HPDE6-E6E7 (cell line): ENCODE measurements at regions not wholly inside any gene's neighbourhood (a gene's known extent, or its start where the extent isn't known, plus 50 kb on each side); places are given as distances from the start of the nearest gene placed in this dataset.

Experiments
- DNase-seq: peaks from one replicate; pipeline ENCODE4 v3.0.0; 2011; ENCODE audit warnings: missing footprints; ENCODE audit errors: extremely low spot score

DNA sequence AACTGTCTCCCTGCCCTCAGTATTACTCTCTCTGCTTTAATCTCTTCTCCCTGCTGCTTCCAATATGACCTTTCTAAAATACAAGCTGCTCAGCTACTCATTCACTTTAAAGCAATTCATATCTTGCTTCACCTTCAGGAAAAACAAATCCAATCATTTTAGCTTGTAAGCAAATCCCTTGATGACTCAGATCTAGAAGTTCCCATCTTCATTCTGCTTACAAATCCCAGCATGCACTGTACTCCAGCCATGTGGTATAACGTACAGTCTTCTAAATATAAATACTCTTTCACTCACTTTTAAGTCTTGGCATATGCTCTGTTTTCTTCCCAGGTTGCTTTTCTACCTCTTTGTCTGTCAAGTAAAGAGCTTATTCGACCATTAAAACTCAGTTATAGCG lies 1009.1 kb upstream of the SEMA6D start:
- no peak for DNase-seq

DNA sequence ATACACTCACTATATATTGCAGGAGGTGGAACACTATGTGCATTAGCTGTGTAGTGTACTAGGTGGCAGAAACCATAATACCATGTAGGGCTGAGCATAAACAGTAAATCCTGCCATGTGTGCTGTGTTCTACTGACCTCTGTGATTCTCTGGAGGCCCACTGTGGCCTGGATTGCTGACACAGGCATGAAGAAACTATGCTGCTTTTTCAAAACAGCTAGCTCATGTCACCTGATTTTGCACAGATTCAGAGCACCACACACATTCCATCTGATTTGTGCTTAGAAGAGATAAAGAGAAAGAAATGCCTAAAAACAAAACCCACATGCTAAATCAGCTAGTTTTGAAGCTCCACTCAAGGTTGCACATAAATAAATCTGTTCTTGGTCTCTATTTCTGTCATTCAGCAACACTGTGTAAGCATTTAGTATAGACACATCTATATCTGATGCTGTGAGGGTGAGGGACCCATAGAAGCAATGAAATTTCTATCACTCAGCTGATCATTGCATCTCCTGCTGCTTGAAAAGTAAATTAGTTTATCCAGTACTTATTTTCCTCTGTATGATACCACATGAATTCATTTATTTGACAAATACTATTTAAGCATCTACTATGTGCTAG lies 1007.7 kb upstream of the SEMA6D start:
- no peak for DNase-seq

DNA sequence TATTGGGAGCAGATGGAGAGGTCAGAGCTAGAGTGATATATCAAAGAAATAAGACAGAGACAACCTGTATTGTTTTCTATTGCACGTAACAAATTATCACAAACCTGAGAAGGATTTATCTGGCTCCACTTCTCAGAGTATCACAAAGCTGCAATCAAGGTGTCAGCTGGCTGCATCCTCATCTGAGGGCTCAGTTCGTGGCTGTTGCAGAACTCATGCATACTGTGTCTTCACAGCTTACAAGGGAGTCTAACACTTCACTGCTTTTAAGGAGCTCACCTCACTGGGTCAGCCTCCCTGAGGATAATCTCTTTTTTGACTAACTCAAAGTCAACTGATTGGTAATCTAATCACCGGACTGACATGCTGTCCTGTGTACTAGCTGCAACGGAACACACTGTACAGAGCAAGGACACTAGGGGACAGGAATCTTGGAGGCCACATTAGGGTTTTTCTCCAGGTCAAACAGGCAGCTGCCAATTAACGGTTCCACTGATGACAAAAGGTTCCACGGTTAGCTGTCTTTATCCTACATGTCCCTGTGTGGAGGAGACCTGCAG lies 1006.8 kb upstream of the SEMA6D start:
- no peak for DNase-seq

DNA sequence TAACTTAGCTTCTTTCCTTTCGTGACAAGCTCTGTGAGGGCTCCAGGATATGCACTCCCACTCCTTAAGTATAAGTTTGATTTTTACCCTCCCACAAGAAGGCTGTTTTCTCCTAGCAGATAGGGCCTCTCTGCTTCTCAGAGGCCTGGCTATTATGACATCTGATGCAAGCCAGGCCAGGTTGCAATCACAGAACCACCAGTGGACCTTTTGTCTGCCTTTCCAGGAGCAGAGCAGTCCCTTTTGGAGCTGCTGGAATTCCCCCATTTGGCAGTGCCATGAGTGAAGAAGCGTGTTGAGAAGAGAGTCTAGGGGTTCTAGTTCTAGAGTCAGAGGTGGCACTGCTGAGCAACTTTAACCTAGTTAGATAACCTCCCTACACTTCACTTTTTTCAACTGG lies 1004.3 kb upstream of the SEMA6D start:
- no peak for DNase-seq

DNA sequence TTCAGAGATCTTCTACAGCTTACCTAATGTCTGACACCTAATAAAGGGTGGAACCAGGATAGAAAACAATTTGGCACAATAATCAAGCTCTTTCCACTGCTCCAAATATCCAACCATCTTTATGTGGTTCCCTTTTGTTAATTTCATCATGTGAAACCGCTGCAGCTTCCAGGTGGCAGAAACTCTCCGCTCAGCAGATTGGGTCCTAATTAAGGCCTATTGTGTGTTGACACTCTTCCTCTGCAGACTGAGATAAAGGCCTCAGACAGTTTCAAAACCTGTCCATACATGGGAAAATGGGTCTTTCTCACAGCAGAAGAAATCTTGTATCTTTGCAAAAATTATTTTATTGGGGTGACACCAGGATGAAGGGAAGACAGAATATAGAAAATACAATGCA lies 1002.4 kb upstream of the SEMA6D start:
- DNase-seq = no peak

DNA sequence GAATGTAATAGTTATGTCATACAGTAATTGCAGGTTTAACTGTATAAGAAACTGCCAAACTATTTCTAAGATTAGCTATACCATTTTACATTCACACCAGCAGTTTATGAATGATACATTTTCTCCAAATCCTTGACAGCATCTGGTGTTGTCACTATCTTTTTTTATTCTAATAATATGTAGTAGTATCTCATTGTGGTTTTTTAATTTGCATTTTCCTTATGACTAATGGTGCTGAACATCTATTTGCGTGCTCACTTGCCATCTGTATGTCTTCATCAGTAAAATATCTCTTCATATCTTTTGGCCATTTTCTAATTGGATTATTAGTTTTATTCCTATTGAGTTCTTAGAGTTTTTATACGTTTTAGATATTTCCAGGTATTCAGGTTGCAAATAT lies 994.0 kb upstream of the SEMA6D start:
- no peak for DNase-seq

DNA sequence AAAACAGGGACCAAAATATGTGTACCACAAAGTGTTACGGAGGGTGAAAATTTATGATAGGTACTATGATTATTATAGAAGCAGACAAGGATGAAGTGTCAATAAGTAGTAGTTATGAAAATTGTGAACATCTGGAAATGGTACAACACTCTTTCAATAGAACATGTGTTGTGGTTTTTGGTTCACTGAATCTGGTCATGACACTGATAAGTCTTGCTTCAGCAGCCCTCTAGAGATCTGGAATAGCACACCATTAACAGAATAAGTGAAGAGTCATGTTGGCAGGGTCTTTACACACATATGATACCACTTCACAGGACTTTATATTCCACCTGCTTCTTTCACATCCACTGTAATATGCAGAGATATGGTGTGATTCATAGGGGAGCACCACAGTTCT lies 985.2 kb upstream of the SEMA6D start:
- no peak for DNase-seq

DNA sequence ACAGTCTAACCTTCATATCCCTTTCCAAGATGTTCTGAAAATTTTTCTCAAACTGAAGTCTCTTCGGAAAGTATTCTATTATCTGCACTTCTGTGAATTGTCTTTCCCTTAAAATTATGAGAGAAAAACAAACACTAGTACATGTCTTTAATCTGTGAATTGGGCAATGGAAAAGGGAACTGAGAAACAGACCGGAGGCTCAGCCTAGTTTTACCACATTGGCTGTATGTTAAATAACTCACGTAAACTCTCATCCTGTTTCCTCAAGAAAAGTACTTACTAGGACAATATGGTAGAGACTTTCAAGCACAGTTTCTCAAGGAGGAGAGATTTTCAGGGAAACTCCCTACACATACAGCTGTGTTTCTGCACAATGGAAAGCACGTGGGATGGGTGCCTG lies 982.2 kb upstream of the SEMA6D start:
- DNase-seq = no peak

DNA sequence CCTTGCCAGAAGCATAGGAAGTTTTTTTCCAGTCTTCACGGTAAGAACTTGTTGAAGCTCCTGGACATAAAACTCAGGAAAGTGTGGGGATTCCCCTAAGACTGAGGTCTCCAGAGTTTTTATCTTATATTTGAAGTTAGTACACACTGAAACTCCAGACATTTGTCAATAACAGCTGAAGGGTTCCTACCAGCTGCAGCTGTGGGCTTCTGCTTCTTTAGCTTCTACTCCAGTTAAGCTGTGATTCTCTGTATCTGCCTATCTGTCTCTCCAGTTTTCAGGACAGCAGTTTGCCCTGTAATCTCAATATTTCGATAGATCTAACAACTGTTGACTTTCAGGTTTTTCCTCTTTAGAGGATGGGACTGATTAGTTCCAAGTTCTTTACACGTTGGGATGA lies 966.0 kb upstream of the SEMA6D start:
- DNase-seq = no peak

DNA sequence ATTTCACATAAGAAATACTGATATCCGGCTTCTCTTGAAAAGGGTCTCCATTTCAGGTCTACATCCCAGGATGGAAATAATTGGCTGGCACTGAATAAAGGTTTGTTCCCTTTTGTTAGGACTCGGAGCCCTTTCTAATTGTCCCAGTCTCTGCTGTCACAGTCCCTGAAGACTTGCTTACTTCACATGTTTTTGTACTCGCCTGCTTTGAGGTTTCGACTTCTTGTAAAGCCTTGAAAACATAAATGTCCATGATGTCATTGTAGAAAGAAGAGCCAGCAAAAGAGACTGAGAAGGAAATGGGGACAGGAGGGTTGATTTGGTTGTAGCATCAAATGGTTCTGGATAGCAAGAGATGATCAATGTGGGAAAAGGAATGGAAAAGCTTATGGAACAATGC lies 963.4 kb upstream of the SEMA6D start:
- DNase-seq = no peak

DNA sequence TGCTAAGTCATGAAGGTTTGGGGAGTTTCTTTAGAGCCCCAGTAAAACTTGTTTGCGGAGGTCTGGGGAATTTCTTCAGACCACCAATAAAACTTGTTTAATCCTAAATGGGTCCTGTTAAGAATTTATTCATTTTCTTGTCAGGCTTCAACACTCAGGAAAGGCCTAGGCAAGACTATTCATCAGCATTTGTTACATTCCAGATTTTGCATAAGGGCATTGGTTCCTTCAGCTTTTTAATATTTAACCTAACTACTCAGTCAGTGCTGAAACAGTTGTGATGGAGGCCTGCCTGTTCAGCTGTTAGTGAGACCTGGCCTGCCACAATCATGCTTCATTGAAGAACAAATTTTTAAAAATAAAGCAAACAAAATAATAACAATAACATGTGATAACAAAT lies 954.2 kb upstream of the SEMA6D start:
- DNase-seq = no peak

DNA sequence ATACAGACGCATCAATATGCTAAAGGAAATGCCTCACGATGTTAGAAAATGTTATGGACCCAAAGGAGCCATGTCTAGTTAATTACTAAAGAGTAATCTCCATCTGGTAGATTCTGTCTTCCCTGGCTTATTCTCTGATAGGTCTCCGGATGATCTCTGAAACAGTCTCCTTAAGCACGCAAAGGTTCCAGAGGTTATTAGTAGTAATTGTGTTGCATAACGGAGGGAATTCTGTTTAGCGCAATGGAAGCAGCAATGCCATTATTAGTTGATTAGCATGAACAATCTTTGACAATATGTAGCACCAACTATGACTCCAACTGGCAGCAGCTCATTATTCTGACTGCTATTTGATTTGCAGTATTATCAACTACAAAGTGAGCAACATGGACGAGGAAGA lies 952.5 kb upstream of the SEMA6D start:
- no peak for DNase-seq

DNA sequence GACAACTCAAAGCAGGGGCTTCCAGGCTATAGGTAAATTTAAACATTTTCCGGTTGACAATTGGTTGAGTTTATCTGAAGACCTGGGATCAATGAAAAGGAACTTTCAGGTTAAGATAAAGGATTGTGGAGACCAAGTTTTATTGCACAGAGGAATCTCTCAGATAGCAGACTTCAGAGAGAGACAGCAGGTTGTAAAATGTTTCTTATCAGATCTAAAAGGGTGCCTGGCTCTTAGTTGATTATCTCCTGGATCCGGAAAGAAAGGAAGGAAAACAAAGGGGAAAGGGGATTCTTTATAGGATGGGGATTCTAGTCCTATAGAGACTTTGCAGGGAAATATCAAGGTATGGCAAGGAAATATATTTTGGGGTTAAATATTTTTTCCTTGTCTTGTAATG lies 951.3 kb upstream of the SEMA6D start:
- no peak for DNase-seq

DNA sequence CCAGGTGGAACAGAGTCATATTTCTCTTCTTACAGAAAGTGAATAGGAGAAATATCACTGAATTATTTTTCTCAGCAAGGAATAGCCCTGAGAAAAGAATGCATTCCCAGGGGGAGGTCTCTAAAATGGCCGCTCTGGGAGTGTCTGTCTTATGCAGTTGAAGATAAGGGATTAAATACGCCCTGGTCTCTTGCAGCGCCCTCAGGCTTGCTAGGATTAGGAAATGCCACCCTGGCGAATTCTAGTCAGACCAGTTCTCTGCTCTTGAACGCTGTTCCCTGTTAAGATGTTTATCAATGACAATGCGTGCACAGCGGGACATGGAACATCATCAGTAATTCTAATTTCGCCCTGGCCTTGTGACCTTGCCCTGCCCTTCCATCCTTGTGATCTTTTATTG lies 949.0 kb upstream of the SEMA6D start:
- no peak for DNase-seq

DNA sequence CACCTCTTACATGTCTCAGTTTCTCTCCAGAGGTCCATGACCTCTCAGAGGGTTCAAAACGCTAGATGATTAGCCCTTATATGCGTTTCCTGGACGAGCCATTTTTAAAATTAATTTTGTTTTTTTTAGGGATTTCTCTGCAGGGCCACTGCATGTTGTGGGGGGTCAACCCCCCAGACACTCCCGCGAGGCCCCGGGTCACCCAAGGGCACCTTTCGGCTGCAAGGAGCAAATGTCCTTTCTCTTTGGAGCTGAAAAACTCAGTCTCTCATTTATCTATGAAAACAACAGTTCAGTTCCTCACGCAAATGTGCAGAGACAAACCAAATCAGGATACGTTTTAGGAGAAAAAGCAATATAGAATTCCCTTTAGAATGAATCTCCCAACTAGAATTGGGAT lies 944.3 kb upstream of the SEMA6D start:
- DNase-seq = no peak

DNA sequence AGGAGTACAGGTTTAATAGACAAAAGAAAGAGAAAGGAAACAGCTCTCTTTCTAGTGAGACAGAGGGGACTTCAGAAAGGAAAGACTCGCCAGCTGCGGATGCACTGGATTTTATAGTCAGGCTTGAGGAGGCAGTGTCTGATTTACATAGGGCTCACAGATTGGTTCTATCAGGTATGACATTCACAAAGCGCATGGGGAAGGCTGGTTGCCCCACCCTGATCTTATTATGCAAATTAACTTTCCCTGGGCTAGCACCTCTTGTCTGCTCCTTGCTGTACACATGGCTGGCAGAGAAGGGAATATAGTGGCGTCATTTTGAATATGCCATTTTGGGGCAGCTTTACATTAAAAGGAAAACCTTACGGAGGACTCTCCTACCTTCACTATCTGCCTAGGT lies 938.4 kb upstream of the SEMA6D start:
- no peak for DNase-seq

DNA sequence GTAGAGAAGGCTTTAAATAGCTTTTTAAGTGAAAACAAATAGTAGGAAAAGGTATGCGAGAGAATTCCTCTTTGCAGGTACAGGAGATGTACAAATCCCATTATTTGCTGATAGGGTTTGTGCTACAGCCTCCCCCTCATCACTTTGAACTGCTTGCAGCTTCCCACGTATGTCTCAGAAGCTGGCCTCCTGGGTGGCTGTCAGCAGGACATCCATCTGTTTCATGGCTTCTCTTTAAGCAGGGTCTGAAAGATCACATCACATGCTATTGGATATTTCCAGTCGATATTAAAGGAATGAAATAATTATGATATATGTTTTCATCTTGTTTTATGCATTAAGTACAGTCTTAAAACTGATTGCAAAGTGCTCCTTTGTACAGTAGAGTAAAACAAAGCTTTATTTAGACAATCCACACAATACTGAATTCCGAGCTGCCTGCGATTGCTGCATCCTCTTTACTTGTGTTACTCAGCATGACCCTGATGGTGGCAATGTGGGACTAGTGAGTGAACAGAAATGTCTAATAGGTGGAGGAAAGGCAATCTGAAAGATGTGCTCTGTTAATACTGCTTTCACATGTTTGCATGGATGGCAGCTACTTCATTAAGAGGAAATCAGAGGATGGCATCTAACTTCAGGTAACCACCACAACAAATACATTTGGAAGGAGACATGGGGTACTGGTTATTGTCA lies 930.6 kb upstream of the SEMA6D start:
- DNase-seq = no peak

DNA sequence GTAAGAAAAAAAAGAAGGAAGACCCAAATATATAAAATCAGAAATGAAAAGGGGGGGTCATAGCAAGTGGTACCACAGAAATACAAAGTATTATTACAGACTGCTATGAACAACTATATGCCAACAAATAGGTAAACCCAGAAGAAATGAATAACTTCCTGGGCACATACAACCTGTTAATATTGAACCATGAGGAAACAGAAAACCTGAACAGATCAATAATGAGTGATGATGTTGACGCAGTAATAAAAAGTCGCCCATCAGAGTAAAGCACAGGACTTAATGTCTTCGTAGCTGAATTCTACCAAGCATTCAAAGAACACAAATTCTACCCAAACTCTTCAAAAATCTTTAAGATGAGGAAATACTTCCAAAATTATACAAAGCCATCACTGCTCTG lies 921.6 kb upstream of the SEMA6D start:
- DNase-seq = no peak

DNA sequence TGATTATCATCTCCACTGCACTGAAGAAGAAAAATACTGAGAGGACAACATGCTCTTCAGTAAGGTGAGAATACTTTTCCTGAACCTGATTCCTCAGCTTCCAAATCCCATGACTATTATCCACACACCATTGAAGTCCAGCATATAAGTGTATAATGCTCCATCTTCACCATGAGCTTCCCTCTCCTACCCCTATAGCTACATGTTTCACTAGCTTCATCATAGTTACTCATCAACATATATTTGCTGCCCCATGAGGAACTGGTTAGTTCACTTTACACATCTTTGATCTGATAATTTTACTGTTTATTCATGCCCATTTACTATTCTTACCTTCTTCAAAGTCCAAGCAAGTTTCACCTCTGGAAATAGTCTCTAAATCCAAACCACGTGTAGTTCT lies 908.5 kb upstream of the SEMA6D start:
- no peak for DNase-seq

DNA sequence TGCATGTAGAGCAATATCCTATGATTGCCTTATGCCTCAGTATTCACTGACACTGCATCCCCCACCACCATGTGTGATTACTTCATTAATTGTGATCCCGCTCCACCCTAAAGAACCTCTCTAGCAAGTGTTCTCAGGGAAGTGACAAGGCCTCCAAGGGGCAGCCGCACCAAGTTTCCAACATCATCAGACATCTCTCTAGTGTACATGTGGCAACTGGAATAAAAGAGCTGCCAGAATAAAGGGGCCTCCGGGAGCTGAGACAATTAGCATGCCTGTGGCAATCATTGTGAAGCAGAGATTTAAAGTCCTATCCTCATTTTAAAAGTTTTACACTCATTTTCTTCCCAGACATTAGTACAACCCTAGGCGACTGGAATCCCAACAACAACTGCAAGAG lies 902.1 kb upstream of the SEMA6D start:
- no peak for DNase-seq

DNA sequence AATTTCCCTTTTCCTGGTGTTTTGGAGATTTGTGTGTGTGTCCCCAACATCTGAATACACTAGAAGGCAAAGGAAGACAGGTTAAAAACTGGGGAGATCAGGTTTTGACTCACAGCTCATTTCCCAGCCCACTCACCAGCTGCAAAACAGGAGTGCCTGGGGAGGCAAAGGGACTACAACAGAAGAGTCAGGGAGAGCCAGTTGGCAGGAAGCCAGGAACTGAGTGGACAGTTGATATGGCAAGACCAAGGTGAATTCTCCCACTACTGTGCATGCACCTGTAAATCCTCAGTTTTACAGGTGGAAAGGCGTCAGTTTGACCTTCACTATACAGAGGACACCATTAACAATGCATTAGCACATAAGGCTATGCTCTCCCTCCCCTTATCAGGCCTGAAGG lies 901.5 kb upstream of the SEMA6D start:
- DNase-seq = no peak

DNA sequence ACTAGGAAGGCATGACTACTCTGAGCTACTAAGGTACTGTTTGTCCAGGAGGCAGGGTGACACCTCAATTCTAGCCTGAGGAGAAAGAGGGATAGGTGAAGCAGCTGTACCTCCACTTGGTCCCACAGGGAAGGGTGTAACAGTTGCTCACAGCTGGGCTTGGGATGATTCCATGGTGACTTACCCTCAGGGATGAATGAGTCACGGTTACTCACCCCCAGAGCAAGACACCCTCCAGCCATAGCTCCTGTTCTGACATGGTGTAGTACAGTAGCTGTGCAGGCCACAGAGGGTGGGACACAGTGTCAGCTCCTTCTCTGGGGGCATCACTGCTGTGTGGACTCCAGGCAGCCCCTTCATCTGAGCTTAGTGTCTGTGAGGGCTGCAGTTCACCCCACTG lies 868.6 kb upstream of the SEMA6D start:
- DNase-seq = peak; percentile 48

DNA sequence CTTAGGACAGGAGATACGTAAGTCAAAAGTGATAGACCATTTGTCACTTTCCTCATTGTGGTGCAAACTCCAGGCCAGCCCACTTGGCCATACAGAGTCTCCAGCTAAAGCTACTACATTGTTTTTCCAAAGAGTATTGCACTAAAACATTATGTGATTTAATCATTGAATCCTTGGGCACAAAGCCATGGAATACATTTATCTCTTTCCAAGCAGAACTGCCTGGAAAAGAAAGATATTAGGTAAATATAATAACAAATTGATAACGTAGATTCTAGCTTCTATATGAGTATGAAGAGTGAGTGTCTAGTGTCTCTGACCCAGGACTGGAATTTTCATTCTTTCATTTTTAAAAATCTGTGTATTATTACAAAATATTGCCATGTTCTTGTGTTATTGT lies 863.7 kb upstream of the SEMA6D start:
- no peak for DNase-seq

DNA sequence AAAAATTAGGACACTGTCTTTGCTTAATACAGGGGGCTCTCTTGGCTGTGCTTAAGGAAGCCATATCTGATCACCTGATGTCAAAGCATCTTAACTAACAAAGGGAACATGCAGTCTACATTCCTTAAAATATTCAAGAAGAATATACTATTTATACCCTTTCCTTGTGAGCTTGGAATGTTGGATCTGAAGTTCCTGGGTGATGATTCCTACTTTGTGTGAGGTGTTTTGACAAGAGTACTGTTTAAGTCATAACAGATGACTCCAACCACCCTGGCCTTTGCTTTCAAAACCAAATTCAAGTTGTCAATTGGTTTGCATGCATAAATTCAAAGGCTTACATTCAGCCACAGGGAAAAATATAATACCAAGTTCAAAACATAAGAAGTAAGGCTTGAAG lies 862.7 kb upstream of the SEMA6D start:
- DNase-seq = no peak
